Activated naive CD8-positive, alpha-beta T cell treated with anti-CD3 and anti-CD28 coated beads, Interleukin-2, amount 10 ng/mL, durations not matched to agents 7 days and 5 days (primary cell): ENCODE measurements at regions not wholly inside any gene's neighbourhood (a gene's known extent, or its start where the extent isn't known, plus 50 kb on each side); places are given as distances from the start of the nearest gene placed in this dataset.

Source experiments
- ATAC-seq: fragments of 150-1000 bp; cut with Tn5 transposase; one replicate; pipeline ENCODE4 v1.10.0; 2021; ENCODE audit warnings: low read depth, moderate library complexity
- POLR2A ChIA-PET: fragments of 350-600 bp; sonication (Branson Sonifier 250); formaldehyde crosslinking; loops from one replicate; lab custom pipeline; 2021; ENCODE audit warnings: antibody characterized with exemption; lab: Charles Lee
- DNase-seq: peaks from one replicate; pipeline ENCODE4 v3.0.0; 2021
- H3K27ac Mint-ChIP-seq: one replicate; pipeline ENCODE4 v1.8.0; 2022; ENCODE audit warnings: mild to moderate bottlenecking, mixed read lengths
- H3K27me3 Mint-ChIP-seq: one replicate; pipeline ENCODE4 v1.8.0; 2022; ENCODE audit warnings: mild to moderate bottlenecking, moderate library complexity, mixed read lengths
- H3K36me3 Mint-ChIP-seq: one replicate; pipeline ENCODE4 v1.8.0; 2021; ENCODE audit warnings: mild to moderate bottlenecking, mixed read lengths
- H3K4me1 Mint-ChIP-seq: one replicate; pipeline ENCODE4 v1.8.0; 2021; ENCODE audit warnings: mixed read lengths
- H3K4me3 Mint-ChIP-seq: one replicate; pipeline ENCODE4 v1.8.0; 2022; ENCODE audit warnings: mild to moderate bottlenecking, moderate library complexity, mixed read lengths
- H3K9me3 Mint-ChIP-seq: one replicate; pipeline ENCODE4 v1.8.0; 2021; ENCODE audit warnings: mixed read lengths

DNA sequence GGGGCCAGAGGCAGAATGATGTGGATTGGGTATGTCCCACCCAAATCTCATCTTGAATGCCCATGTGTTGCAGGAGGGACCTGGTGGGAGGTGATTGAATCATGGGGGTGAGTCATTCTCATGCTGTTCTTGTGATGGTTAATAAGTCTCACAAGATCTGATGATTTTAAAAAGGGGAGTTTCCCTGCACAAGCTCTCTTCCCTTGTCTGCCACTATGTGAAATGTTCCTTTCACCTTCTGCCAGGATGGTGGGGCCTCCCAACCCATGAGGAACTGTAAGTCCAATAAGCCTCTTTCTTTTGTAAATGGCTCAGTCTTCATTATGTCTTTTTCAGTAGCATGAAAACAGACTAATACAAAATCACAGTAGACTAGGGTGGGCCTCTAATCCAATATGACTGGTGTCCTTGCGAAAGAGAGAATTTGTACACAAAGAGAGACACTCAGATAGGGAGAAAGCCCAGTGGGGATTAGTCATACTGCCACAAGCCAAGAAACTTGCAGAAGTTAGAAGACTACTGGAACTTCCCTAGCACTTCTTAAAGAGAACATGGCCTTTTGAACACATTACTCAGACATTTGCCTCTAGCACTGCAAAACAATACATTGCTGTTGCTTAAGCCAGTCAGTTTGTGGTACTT lies 68.4 kb downstream of the ANXA1 start:
- H3K4me1 Mint-ChIP-seq, result no peaks in the 10 kb centered on the region
- DNase-seq (no peak), ATAC-seq (no peak)
- H3K9me3 Mint-ChIP-seq, result peaks cover 4% of the 10 kb centered on the region
- peaks cover 11% of the 10 kb centered on the region for H3K27me3 Mint-ChIP-seq
- H3K4me3 Mint-ChIP-seq, result no peak overlapping the region
- POLR2A ChIA-PET, result no interaction called here
- H3K27ac Mint-ChIP-seq, result no peak overlapping the region
- H3K36me3 Mint-ChIP-seq, result no peaks in the 10 kb centered on the region

DNA sequence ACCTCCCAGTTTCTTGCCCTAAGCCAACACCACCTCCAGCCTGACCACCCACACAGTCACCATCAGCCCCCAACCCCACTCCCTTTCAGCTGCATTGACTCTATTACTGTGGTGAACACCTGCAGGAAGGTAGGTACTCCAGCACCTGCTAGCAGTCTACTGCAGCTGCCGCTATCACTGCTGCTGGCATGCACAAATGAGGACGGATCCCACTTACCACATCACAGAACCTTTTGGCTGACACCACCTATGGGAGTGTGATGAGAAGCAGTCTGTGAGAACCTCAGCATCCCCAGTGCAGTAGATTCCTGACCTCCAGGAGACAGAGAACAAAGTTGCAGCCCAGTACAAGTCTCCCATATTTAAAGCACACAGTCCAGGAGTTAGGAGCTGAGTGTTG lies 71.9 kb downstream of the ANXA1 start:
- no peak overlapping the region for H3K27ac Mint-ChIP-seq
- POLR2A ChIA-PET, result no interaction called here
- peaks cover 3% of the 10 kb centered on the region for H3K9me3 Mint-ChIP-seq
- no peaks in the 10 kb centered on the region for H3K4me1 Mint-ChIP-seq
- ATAC-seq (no peak), DNase-seq (no peak)
- no peak overlapping the region for H3K4me3 Mint-ChIP-seq
- H3K27me3 Mint-ChIP-seq, result peaks cover 11% of the 10 kb centered on the region
- H3K36me3 Mint-ChIP-seq, result no peaks in the 10 kb centered on the region

DNA sequence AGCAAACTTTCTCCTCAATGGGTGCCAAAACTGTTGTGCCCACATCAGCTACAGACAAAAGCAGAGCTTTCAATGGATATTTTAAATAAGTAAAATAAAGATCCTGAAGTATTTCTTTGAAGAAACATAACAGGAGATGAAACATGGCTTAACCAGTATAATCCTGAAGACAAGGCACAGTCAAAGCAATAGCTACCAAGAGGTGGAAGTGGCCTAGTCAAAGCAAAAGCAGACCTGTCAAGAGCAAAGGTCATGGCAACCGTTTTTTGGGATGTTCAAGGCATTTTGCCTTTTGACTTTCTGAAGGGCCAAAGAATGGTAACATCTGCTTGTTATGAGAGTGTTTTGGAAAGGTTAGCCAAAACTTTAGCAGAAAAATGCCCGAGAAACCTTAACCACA lies 77.9 kb downstream of the ANXA1 start:
- DNase-seq (no peak), ATAC-seq (no peak)
- Mint-ChIP-seq H3K27me3 (peaks cover 8% of the 10 kb centered on the region), H3K36me3 (no peaks in the 10 kb centered on the region), H3K27ac (no peak overlapping the region), H3K4me3 (no peak overlapping the region), H3K9me3 (peaks cover 3% of the 10 kb centered on the region), H3K4me1 (peaks cover 2% of the 10 kb centered on the region)
- POLR2A ChIA-PET, result no interaction called here

DNA sequence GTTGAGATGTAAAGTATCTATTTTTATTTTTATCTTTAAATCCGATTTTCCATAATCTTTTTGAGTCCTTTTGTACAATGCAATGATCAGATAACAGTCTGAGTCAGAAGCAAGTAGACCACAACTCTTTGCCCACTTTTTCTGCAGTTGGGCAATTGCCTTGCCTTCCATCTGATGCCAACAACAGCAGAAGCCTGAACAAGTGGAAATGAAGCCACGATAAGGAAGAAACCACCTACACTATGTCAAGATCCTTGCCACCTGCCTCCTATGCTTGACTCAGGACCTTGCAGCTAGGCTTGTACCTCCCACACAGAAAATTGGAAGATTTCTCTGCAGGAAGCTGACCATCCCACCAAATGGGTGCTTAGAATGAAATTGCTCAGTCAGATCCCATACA lies 78.6 kb downstream of the ANXA1 start:
- Mint-ChIP-seq H3K27me3 (peaks cover 6% of the 10 kb centered on the region), H3K4me3 (no peak overlapping the region), H3K4me1 (peaks cover 2% of the 10 kb centered on the region), H3K9me3 (peaks cover 3% of the 10 kb centered on the region), H3K36me3 (no peaks in the 10 kb centered on the region), H3K27ac (no peak overlapping the region)
- ATAC-seq, result no peak
- POLR2A ChIA-PET, result no interaction called here
- no peak for DNase-seq

DNA sequence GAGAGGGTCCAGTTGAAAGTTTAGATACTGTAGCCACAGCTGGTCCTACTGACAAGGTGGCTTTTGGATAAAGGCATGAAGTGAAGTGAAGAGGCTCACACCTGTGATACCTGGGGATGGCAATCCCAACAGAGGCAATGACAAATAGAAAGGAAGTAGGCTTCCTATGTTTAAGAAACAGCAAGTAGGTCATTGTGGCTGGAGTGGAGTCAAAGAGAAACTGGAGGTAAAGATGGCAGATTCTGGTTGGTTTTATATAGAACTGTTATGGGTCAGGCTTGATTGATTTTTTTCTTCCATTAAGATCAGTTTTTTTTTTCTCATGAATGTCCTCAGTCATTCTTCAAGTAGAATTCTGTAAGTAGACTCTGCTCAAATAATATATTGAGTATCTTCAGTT lies 79.5 kb downstream of the ANXA1 start:
- Mint-ChIP-seq H3K4me1 (peaks cover 2% of the 10 kb centered on the region), H3K36me3 (no peaks in the 10 kb centered on the region), H3K4me3 (no peak overlapping the region), H3K27me3 (peaks cover 10% of the 10 kb centered on the region), H3K27ac (no peak overlapping the region), H3K9me3 (peaks cover 3% of the 10 kb centered on the region)
- ATAC-seq (no peak), DNase-seq (no peak)
- POLR2A ChIA-PET, result no interaction called here

DNA sequence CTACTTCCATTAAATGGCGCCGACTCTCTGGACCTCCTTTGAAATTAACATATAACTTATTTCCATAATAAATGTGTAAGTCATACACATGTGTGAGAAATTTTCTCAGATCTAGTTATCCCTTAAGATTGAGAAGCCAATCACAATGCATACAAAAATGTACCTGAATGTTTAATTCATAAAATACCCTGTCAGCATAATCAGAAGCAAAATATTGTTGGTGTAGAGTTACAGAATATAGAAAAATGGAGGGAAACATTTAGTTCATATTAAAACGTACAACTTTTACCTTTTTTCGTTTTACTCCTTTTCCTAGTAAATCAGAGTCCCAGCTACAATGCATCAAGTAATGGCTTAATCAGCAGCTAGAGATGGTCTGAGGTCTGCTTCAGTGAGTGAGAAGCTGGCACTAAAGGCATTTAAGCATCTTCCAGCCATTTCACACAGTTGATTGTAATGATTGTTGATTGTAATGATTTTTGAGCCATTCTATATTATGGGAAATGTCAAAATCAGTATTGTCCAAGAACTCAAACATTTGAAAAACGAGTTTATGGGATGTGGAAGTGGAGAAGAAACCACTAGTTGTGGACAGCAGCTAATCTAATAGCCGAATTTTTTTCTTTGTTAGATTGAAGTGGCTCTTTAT lies 81.8 kb downstream of the ANXA1 start:
- Mint-ChIP-seq H3K9me3 (peaks cover 3% of the 10 kb centered on the region), H3K27ac (no peak overlapping the region), H3K36me3 (no peaks in the 10 kb centered on the region), H3K4me1 (peaks cover 2% of the 10 kb centered on the region), H3K27me3 (peaks cover 10% of the 10 kb centered on the region), H3K4me3 (no peak overlapping the region)
- no peak for DNase-seq
- ATAC-seq, result no peak
- POLR2A ChIA-PET, result no interaction called here

DNA sequence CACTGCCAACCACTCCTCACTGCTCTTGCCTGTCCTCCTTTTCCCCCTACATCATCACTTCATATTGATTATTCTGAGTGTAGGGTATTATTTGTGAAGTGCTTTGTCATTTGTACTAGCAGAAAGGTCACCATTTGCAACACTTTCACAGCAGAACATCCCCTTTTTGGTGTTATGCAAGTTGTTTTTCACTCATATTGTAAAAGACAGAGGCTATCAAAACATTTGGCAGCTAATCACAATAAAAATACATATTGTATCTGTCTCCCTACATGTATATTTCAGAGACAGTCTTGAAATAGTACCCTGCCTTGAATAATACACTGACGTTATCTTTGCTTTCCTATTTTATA lies 82.3 kb downstream of the ANXA1 start:
- Mint-ChIP-seq H3K4me1 (peaks cover 2% of the 10 kb centered on the region), H3K27me3 (peaks cover 12% of the 10 kb centered on the region), H3K27ac (no peak overlapping the region), H3K36me3 (no peaks in the 10 kb centered on the region), H3K9me3 (peaks cover 3% of the 10 kb centered on the region), H3K4me3 (no peak overlapping the region)
- POLR2A ChIA-PET, result no interaction called here
- DNase-seq (no peak), ATAC-seq (no peak)

DNA sequence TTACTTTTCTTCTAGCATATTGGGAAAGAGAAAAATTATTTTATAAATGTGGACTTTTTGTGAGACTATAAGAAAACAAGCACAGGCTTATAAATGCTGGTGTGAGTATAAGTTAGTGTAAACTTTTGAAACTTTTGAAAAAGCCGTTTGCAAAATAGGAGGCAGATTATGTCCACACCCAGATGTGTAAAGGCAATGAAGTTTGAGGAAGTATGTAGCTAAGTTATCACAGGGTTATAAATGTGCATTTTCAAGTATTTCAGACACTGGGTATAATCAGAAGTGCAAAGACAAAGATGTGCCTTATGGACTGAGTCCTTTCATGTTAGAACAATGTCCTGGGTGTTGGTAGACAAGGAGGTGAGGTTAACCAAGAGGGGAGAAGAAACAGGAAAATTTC lies 85.5 kb downstream of the ANXA1 start:
- peaks cover 6% of the 10 kb centered on the region for H3K27me3 Mint-ChIP-seq
- no peaks in the 10 kb centered on the region for H3K36me3 Mint-ChIP-seq
- H3K27ac Mint-ChIP-seq, result no peak overlapping the region
- H3K9me3 Mint-ChIP-seq, result no peaks in the 10 kb centered on the region
- no peak overlapping the region for H3K4me3 Mint-ChIP-seq
- POLR2A ChIA-PET, result no interaction called here
- ATAC-seq, result no peak
- H3K4me1 Mint-ChIP-seq, result no peaks in the 10 kb centered on the region
- no peak for DNase-seq

DNA sequence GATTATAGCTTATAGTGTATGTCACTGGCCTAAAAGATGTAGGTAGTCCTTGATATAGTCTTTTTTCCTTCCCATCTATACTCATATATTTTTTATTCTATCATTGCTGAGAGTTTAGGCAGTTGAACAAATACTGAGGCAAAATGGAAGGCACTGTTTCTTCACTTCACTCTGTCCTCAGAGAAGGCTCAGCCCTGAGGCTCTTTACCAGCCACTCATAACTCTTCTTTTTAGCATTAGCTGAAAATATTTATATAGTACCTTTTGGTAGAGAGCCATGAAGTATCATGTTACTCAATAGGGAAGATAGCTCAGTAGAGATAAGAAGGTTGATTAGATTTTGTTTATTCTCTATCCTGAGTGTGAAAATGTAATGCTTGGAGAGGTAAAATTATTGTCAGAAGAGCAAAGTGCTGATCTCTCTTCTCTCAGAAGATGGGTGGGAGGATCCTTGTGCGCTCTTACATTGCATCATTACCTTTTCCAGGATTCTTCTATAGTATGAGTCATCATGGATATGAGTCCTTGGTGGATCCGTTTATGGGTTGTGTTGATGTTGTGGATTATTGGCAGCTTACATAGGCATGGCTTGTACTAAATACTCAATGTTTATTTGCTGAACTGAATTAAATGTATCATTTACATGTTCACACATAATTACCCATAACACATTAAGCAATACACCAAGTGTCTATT lies 88.1 kb downstream of the ANXA1 start:
- Mint-ChIP-seq H3K36me3 (no peaks in the 10 kb centered on the region), H3K27me3 (peaks cover 13% of the 10 kb centered on the region), H3K9me3 (no peaks in the 10 kb centered on the region), H3K4me1 (no peaks in the 10 kb centered on the region), H3K27ac (no peak overlapping the region), H3K4me3 (no peak overlapping the region)
- no peak for DNase-seq
- POLR2A ChIA-PET, result no interaction called here
- no peak for ATAC-seq

DNA sequence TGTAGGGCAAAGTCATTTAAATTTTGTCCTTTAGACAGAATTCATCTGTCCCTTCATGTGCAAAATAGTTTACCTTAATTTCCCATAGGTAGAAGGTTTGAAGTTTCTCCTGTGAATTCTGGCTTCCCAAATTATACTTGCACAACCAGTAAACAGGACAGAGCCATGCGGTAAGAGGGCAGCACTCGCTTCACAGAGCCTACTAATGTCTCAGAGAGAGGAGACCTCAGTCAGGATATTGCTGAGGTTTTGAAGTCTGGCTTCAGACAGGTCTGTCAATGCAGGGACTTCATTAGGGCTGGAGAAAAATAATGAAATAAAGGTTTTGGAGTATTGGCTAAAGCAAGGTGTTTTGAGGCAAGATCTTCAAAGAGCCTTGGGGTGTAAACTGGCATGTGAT lies 91.4 kb downstream of the ANXA1 start:
- POLR2A ChIA-PET, result no interaction called here
- no peaks in the 10 kb centered on the region for H3K4me1 Mint-ChIP-seq
- peaks cover 9% of the 10 kb centered on the region for H3K27me3 Mint-ChIP-seq
- H3K27ac Mint-ChIP-seq, result no peak overlapping the region
- DNase-seq (no peak), ATAC-seq (no peak)
- H3K4me3 Mint-ChIP-seq, result no peak overlapping the region
- no peaks in the 10 kb centered on the region for H3K9me3 Mint-ChIP-seq
- H3K36me3 Mint-ChIP-seq, result no peaks in the 10 kb centered on the region

DNA sequence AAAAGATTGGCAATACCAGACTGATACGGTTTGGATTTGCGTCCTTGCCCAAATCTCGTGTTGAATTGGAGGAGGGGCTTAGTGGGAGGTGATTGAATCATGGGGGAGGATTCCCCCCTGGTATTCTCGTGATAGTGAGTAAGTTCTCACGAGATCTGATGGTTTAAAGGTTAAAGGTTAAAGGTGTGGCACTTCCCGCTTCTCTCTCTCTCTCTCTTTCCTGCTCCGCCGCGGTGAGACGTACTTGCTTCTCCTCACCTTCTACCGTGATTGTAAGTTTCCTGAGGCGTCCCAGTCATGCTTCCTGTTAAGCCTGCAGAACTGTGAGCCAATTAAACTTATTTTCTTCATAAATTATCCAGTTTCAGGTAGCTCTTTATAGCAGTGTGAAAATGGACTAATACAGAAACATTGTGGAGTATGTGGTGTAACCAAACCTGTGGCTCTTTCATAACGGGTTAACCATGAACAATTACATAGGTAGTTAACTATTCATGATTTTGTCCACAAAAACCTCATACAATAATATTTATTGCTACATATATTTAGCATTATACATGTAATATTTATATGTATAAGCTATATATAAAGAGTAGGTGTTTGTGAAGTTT lies 107.5 kb downstream of the ANXA1 start:
- H3K4me1 Mint-ChIP-seq, result no peaks in the 10 kb centered on the region
- ATAC-seq (no peak), DNase-seq (no peak)
- H3K27ac Mint-ChIP-seq, result no peak overlapping the region
- POLR2A ChIA-PET, result no interaction called here
- H3K9me3 Mint-ChIP-seq, result no peaks in the 10 kb centered on the region
- H3K36me3 Mint-ChIP-seq, result no peaks in the 10 kb centered on the region
- no peaks in the 10 kb centered on the region for H3K27me3 Mint-ChIP-seq
- H3K4me3 Mint-ChIP-seq, result no peak overlapping the region

DNA sequence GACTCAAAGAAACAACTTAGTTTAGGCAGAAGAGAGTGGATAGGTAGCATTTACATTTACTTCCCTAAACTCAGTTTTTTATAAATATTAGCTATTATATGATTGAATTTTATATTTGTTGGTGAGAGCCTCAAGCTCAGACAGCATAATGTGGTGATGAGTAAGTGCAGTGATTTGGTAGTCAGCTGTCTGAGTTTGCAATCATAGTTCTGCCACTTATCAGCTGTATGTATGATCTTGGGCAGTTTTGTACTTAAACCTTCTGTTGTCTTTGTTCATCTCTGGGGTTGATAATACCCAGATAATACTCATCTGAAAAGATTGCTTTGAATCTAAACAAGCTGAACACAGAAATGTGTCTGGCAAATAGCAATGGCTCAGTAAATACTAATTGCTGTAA lies 108.8 kb downstream of the ANXA1 start:
- no peaks in the 10 kb centered on the region for H3K36me3 Mint-ChIP-seq
- POLR2A ChIA-PET, result no interaction called here
- H3K4me1 Mint-ChIP-seq, result no peaks in the 10 kb centered on the region
- ATAC-seq (no peak), DNase-seq (no peak)
- no peaks in the 10 kb centered on the region for H3K27me3 Mint-ChIP-seq
- no peak overlapping the region for H3K4me3 Mint-ChIP-seq
- no peaks in the 10 kb centered on the region for H3K9me3 Mint-ChIP-seq
- H3K27ac Mint-ChIP-seq, result no peak overlapping the region

DNA sequence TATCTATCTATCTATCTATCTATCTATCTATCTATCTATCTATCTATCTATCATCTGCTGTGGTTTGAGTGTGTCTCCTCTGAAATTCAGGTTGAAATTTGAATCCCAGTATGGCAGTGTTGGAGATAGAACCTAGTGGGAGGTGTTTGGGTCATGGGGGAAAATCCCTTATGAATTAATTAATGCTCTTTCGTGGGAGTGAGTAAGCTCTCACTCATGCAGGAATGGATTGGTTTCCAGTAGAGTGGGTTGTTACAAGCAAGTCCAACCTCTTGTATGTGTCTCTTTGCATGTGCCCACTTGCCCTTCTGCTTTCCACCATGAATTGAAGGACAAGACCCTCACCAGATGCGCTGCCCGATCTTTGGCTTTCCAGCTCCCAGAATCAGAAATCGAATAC lies 113.0 kb downstream of the ANXA1 start:
- Mint-ChIP-seq H3K4me1 (no peaks in the 10 kb centered on the region), H3K36me3 (no peaks in the 10 kb centered on the region), H3K9me3 (no peaks in the 10 kb centered on the region), H3K27me3 (no peaks in the 10 kb centered on the region), H3K4me3 (no peak overlapping the region), H3K27ac (no peak overlapping the region)
- POLR2A ChIA-PET, result no interaction called here
- DNase-seq (no peak), ATAC-seq (no peak)

DNA sequence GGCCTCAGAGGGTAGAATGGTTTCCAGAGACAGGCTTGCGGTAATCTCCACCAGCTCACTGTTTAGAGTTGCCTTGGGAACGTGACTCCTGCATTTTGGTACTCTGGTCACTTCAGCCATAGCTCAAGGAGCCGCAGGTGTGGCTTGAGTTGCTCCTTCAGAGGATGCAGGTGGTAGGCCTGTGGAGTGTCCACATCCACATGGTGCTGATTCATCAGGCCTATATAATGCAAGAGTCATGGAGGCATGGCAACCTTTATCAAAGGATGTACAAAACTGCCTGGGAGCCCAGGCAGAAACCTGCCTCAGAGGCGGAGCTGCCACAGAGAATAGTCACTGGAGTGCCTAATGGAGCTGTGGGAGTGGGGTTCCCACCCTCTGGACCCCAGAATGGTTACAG lies 114.2 kb downstream of the ANXA1 start:
- no peak overlapping the region for H3K4me3 Mint-ChIP-seq
- H3K9me3 Mint-ChIP-seq, result no peaks in the 10 kb centered on the region
- ATAC-seq (no peak), DNase-seq (no peak)
- H3K36me3 Mint-ChIP-seq, result no peaks in the 10 kb centered on the region
- POLR2A ChIA-PET, result no interaction called here
- no peaks in the 10 kb centered on the region for H3K4me1 Mint-ChIP-seq
- no peaks in the 10 kb centered on the region for H3K27me3 Mint-ChIP-seq
- no peak overlapping the region for H3K27ac Mint-ChIP-seq
